ENCODE measurements at regions not wholly inside any gene's neighbourhood (a gene's known extent, or its start where the extent isn't known, plus 50 kb on each side); places are given as distances from the start of the nearest gene placed in this dataset.

- H3K36me3 Mint-ChIP-seq (ENCODE audit: low read depth), result no peaks in the 10 kb centered on the region
- intact Hi-C loops (cut with micrococcal nuclease), result no loop called here
- no peak overlapping the region for H3K27ac Mint-ChIP-seq
- H3K9me3 Mint-ChIP-seq, result no peaks in the 10 kb centered on the region
- H3K27me3 Mint-ChIP-seq, result no peaks in the 10 kb centered on the region
- H3K4me3 Mint-ChIP-seq, result no peak overlapping the region
- H3K4me1 Mint-ChIP-seq (ENCODE audit: low read depth), result no peaks in the 10 kb centered on the region
Observed at GRCh38 chr3:22257252-22257651, 506.2 kb upstream of the ZNF385D start.

GRCh38 chr3:22262386-22262785 lies 511.4 kb upstream of the ZNF385D start:
- Mint-ChIP-seq H3K27me3 (no peaks in the 10 kb centered on the region), H3K4me3 (no peak overlapping the region), H3K4me1 (ENCODE audit: low read depth) (no peaks in the 10 kb centered on the region), H3K27ac (no peak overlapping the region), H3K36me3 (ENCODE audit: low read depth) (no peaks in the 10 kb centered on the region), H3K9me3 (no peaks in the 10 kb centered on the region)
- intact Hi-C loops (cut with micrococcal nuclease), result no loop called here

GRCh38 chr3:22263042-22263441 lies 512.0 kb upstream of the ZNF385D start:
- Mint-ChIP-seq H3K9me3 (no peaks in the 10 kb centered on the region), H3K27ac (no peak overlapping the region), H3K36me3 (ENCODE audit: low read depth) (no peaks in the 10 kb centered on the region), H3K4me3 (no peak overlapping the region), H3K27me3 (no peaks in the 10 kb centered on the region), H3K4me1 (ENCODE audit: low read depth) (no peaks in the 10 kb centered on the region)
- intact Hi-C loops (cut with micrococcal nuclease), result no loop called here

GRCh38 chr3:22265403-22265802 lies 514.4 kb upstream of the ZNF385D start:
- intact Hi-C loops (cut with micrococcal nuclease), result no loop called here
- H3K9me3 Mint-ChIP-seq, result no peaks in the 10 kb centered on the region
- no peaks in the 10 kb centered on the region for H3K27me3 Mint-ChIP-seq
- no peak overlapping the region for H3K27ac Mint-ChIP-seq
- no peaks in the 10 kb centered on the region for H3K36me3 Mint-ChIP-seq (ENCODE audit: low read depth)
- H3K4me3 Mint-ChIP-seq, result no peak overlapping the region
- H3K4me1 Mint-ChIP-seq (ENCODE audit: low read depth), result no peaks in the 10 kb centered on the region

GRCh38 chr3:22269831-22270230 lies 518.8 kb upstream of the ZNF385D start:
- H3K9me3 Mint-ChIP-seq, result no peaks in the 10 kb centered on the region
- H3K36me3 Mint-ChIP-seq (ENCODE audit: low read depth), result no peaks in the 10 kb centered on the region
- no peaks in the 10 kb centered on the region for H3K4me1 Mint-ChIP-seq (ENCODE audit: low read depth)
- no peak overlapping the region for H3K27ac Mint-ChIP-seq
- H3K4me3 Mint-ChIP-seq, result no peak overlapping the region
- H3K27me3 Mint-ChIP-seq, result no peaks in the 10 kb centered on the region
- intact Hi-C loops (cut with micrococcal nuclease), result no loop called here

GRCh38 chr3:22276351-22276750 lies 525.3 kb upstream of the ZNF385D start:
- intact Hi-C loops (cut with micrococcal nuclease), result no loop called here
- Mint-ChIP-seq H3K9me3 (peaks cover under 1% of the 10 kb centered on the region), H3K27me3 (no peaks in the 10 kb centered on the region), H3K4me3 (no peak overlapping the region), H3K4me1 (ENCODE audit: low read depth) (no peaks in the 10 kb centered on the region), H3K27ac (no peak overlapping the region), H3K36me3 (ENCODE audit: low read depth) (no peaks in the 10 kb centered on the region)

GRCh38 chr3:22284559-22284958 lies 533.5 kb upstream of the ZNF385D start:
- Mint-ChIP-seq H3K4me3 (no peak overlapping the region), H3K9me3 (peaks cover 20% of the 10 kb centered on the region), H3K27me3 (no peaks in the 10 kb centered on the region), H3K4me1 (ENCODE audit: low read depth) (no peaks in the 10 kb centered on the region), H3K27ac (no peak overlapping the region), H3K36me3 (ENCODE audit: low read depth) (no peaks in the 10 kb centered on the region)
- intact Hi-C loops (cut with micrococcal nuclease), result no loop called here

GRCh38 chr3:22288756-22289155 lies 537.7 kb upstream of the ZNF385D start:
- Mint-ChIP-seq H3K4me3 (no peak overlapping the region), H3K36me3 (ENCODE audit: low read depth) (no peaks in the 10 kb centered on the region), H3K9me3 (peaks cover 9% of the 10 kb centered on the region), H3K4me1 (ENCODE audit: low read depth) (no peaks in the 10 kb centered on the region), H3K27me3 (no peaks in the 10 kb centered on the region), H3K27ac (no peak overlapping the region)
- intact Hi-C loops (cut with micrococcal nuclease), result no loop called here

- no peaks in the 10 kb centered on the region for H3K36me3 Mint-ChIP-seq (ENCODE audit: low read depth)
- no peaks in the 10 kb centered on the region for H3K4me1 Mint-ChIP-seq (ENCODE audit: low read depth)
- peaks cover 18% of the 10 kb centered on the region for H3K9me3 Mint-ChIP-seq
- no peak overlapping the region for H3K27ac Mint-ChIP-seq
- no peak overlapping the region for H3K4me3 Mint-ChIP-seq
- H3K27me3 Mint-ChIP-seq, result no peaks in the 10 kb centered on the region
- intact Hi-C loops (cut with micrococcal nuclease), result no loop called here
Observed at GRCh38 chr3:22292681-22293080, 541.7 kb upstream of the ZNF385D start.

GRCh38 chr3:22296601-22297000 lies 545.6 kb upstream of the ZNF385D start:
- Mint-ChIP-seq H3K36me3 (ENCODE audit: low read depth) (no peaks in the 10 kb centered on the region), H3K27me3 (no peaks in the 10 kb centered on the region), H3K4me3 (no peak overlapping the region), H3K27ac (no peak overlapping the region), H3K9me3 (peaks cover 9% of the 10 kb centered on the region), H3K4me1 (ENCODE audit: low read depth) (no peaks in the 10 kb centered on the region)
- intact Hi-C loops (cut with micrococcal nuclease), result no loop called here

- no peaks in the 10 kb centered on the region for H3K4me1 Mint-ChIP-seq (ENCODE audit: low read depth)
- peaks cover 9% of the 10 kb centered on the region for H3K9me3 Mint-ChIP-seq
- no peak overlapping the region for H3K27ac Mint-ChIP-seq
- no peaks in the 10 kb centered on the region for H3K36me3 Mint-ChIP-seq (ENCODE audit: low read depth)
- intact Hi-C loops (cut with micrococcal nuclease), result no loop called here
- no peaks in the 10 kb centered on the region for H3K27me3 Mint-ChIP-seq
- no peak overlapping the region for H3K4me3 Mint-ChIP-seq
Observed at GRCh38 chr3:22297436-22297835, 546.4 kb upstream of the ZNF385D start.

- Mint-ChIP-seq H3K4me1 (ENCODE audit: low read depth) (no peaks in the 10 kb centered on the region), H3K9me3 (peaks cover 7% of the 10 kb centered on the region), H3K36me3 (ENCODE audit: low read depth) (no peaks in the 10 kb centered on the region), H3K27ac (no peak overlapping the region), H3K27me3 (no peaks in the 10 kb centered on the region), H3K4me3 (no peak overlapping the region)
- intact Hi-C loops (cut with micrococcal nuclease), result no loop called here
Observed at GRCh38 chr3:22306454-22306853, 555.4 kb upstream of the ZNF385D start.

GRCh38 chr3:22308871-22309270 lies 557.9 kb upstream of the ZNF385D start:
- Mint-ChIP-seq H3K4me3 (no peak overlapping the region), H3K4me1 (ENCODE audit: low read depth) (no peaks in the 10 kb centered on the region), H3K9me3 (no peaks in the 10 kb centered on the region), H3K36me3 (ENCODE audit: low read depth) (no peaks in the 10 kb centered on the region), H3K27ac (no peak overlapping the region), H3K27me3 (no peaks in the 10 kb centered on the region)
- intact Hi-C loops (cut with micrococcal nuclease), result no loop called here

- peaks cover 12% of the 10 kb centered on the region for H3K9me3 Mint-ChIP-seq
- no peak overlapping the region for H3K4me3 Mint-ChIP-seq
- no peak overlapping the region for H3K27ac Mint-ChIP-seq
- intact Hi-C loops (cut with micrococcal nuclease), result no loop called here
- H3K4me1 Mint-ChIP-seq (ENCODE audit: low read depth), result no peaks in the 10 kb centered on the region
- H3K36me3 Mint-ChIP-seq (ENCODE audit: low read depth), result no peaks in the 10 kb centered on the region
- no peaks in the 10 kb centered on the region for H3K27me3 Mint-ChIP-seq
Observed at GRCh38 chr3:22315925-22316324, 564.9 kb upstream of the ZNF385D start.

- Mint-ChIP-seq H3K4me3 (no peak overlapping the region), H3K27ac (no peak overlapping the region), H3K27me3 (no peaks in the 10 kb centered on the region), H3K4me1 (ENCODE audit: low read depth) (no peaks in the 10 kb centered on the region), H3K36me3 (ENCODE audit: low read depth) (no peaks in the 10 kb centered on the region), H3K9me3 (peaks cover 12% of the 10 kb centered on the region)
- intact Hi-C loops (cut with micrococcal nuclease), result no loop called here
Observed at GRCh38 chr3:22318325-22318724, 567.3 kb upstream of the ZNF385D start.
